Gastroesophageal sphincter (tissue), 3 donors: ENCODE measurements at regions not wholly inside any gene's neighbourhood (a gene's known extent, or its start where the extent isn't known, plus 50 kb on each side); places are given as distances from the start of the nearest gene placed in this dataset.

Experiments
- CTCF ChIP-seq, 4 experiments: fragments of 200-600 bp in 2 of 4; fragments of 450-650 bp in 2 of 4; sonication (generic) in 1 of 4; IDR thresholded peaks; one replicate each; pipeline ENCODE4 v1.5.1; 2017 to 2019; ENCODE audit warnings: antibody characterized with exemption in 4 of 4, mild to moderate bottlenecking in 2 of 4, moderate library complexity in 2 of 4
- EP300 ChIP-seq: sonication (generic); formaldehyde crosslinking; IDR thresholded peaks from one replicate; pipeline ENCODE4 v1.6.1; 2017; ENCODE audit warnings: antibody characterized with exemption, mild to moderate bottlenecking
- POLR2A ChIP-seq, 2 donors: fragments of 450-650 bp; IDR thresholded peaks; one replicate each; pipeline ENCODE4 v1.6.1; 2017; ENCODE audit warnings: antibody characterized with exemption in 2 of 2, mild to moderate bottlenecking in 2 of 2, moderate library complexity in 1 of 2

GRCh38 chr10:71134732-71135211, 77.6 kb upstream of the UNC5B start:
- TF ChIP-seq EP300 (no peak), POLR2A (IDR thresholded peaks at IDR 0.05) (no peak), CTCF (IDR thresholded peaks at IDR 0.05) (no peak)
